GM19240 (cell line): ENCODE measurements at regions not wholly inside any gene's neighbourhood (a gene's known extent, or its start where the extent isn't known, plus 50 kb on each side); places are given as distances from the start of the nearest gene placed in this dataset.

Experiments used
- DNase-seq: peaks from one replicate; pipeline ENCODE4 v3.0.0; 2011; ENCODE audit warnings: low spot score; ENCODE audit not compliant: insufficient read length

DNA sequence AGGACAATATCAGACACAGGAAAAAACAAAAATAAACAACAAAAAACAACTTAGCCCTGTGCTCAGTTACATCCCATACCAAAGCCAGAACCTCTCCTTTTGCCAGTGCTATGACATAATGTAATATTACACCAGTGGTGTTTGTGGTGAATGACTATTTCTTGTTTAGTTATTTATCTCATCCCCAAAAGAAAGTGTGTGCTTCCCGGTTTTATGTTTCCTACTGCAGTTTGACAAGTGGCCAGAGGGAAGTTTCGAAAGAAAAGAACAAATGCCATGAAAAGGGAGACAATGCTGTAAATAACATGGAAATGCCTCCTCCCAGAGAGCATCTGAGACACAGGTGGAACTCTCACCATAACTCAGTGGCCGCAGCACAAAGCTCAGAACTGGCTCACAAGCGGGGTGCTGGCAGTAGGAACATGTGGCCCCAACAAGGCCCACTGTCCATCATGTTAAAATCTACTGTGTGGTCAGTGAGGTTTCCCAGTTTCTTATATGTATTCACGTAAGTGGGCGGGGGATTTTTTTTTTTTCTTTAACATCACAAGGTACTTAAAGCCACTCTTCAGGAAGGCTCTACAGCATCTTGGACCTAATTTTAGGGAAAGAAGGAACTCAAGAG lies 158.2 kb downstream of the BARHL2 start:
- no peak for DNase-seq

DNA sequence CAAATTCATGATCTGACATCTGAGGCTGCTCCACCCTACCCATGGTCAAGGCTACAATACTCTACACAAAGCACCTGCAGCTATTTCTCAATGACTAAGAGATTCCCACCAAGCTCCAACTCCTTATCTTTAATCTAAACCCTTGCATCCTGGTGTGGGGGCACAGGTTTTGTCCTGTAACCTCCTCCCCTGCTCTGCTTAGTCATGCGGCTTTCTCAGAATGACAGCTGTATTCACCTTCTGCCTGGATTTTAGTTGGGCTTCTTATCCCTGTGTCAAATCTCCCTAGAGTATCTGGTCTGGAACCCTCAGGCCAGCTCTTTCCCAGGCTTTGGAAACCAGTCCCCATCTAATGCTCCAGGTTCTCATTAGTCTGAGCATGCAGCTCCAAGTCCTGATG lies 159.0 kb downstream of the BARHL2 start:
- no peak for DNase-seq

DNA sequence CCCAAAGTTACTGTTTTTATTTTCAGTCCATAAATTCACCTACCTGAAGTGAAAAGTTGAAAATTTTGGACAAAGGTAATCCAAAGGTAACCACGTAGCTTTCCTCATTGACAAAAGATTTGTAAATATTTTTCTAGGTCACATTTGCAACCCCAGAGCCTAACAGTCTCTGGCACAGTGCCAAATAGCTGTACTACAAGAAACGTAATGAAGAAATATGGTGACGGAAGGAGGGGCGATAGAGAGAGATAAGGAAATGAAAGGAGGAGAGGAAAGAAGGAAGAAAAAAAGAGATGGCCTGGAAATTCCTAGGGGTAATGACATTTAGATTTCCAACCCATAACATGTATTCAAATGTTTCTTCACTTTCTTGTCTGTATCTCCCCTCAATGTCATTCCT lies 159.4 kb downstream of the BARHL2 start:
- no peak for DNase-seq

DNA sequence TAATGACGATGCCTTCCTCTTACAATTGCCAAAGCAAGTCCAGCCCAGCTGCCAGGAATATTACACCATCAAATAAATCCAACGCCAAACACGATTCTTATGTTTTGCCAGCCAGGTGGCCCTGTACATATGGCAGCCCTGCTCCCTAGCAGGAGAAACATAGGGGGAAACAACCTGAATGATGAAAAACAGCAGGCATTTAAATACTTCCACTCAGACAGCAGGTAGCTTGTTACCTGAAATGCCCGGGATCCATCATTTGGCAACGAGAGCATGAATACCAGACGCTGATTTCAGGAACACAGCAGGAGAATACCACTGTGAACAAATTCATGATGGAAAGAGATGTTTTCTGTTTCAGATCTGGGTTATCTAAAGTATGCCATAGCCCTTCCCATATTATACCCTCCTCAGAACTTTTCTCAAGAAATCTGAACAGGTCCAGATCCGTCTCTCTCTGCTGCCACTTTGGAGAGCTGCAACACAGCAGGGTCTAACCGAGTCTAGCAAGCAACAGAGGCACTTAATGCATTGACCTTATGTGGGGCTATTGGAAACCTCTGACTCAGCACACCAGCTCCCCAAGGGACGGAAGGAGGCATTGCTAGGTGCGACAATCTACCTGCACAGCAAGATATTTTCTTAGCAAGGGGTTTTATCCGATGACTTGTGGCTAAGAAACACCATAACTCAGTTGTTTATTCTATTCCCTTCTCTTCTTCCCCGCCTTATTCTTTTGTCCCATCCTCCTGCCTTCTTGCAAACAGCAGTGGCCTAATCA lies 166.3 kb downstream of the BARHL2 start:
- no peak for DNase-seq

DNA sequence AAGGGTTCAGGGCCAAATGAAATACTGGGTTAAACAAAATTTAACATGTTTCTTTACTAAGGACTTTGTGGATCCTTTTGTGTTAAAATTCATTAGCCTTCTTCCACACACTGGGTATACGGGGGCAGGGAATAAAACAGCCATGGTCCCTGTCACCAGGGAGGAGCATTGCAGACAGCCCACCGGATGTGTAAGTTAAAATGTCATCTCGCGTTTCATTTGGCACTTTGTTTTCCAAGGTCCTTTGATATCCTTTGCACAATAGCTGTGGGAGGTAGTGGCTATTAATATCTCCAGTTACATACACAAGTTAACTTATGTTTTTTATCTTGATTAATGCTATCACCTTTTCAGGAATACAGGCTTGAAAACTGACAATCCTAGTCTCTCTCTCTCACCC lies 172.7 kb downstream of the BARHL2 start:
- DNase-seq = no peak

DNA sequence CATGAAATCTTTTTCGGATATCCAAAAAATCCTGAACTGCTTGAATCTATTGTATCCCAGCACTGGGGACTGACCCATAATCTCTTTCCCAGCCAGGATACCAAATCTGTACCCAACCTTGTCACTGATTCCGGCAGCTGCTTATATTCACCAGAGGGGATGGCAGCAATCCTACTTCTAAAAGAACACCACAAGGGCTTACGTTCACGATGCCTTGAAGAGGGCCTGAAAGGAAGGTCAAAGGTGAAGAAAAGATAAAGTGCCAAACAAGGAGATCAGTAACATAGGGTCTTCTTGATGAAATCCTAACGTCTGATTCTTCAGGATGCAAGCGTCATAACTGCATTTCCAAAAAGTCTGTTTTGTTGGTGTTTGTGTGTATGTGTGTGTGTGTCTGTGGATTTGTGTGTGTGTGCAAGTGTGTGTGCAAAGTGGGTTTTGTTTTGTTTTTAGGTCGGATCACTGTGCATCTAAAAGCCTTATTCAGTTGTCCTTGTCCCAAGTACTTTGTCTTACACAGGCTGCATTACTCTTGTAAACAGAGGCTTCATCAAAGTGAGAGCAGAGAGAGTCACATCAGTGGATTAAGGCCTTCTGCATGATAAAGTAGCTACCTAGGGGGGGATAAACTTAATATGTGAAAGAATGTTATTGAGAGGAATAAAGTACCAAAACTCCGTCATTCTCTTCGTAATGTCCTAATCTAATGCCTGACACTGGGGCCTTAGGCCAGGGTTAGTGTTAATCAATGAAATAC lies 179.3 kb downstream of the BARHL2 start:
- no peak for DNase-seq

DNA sequence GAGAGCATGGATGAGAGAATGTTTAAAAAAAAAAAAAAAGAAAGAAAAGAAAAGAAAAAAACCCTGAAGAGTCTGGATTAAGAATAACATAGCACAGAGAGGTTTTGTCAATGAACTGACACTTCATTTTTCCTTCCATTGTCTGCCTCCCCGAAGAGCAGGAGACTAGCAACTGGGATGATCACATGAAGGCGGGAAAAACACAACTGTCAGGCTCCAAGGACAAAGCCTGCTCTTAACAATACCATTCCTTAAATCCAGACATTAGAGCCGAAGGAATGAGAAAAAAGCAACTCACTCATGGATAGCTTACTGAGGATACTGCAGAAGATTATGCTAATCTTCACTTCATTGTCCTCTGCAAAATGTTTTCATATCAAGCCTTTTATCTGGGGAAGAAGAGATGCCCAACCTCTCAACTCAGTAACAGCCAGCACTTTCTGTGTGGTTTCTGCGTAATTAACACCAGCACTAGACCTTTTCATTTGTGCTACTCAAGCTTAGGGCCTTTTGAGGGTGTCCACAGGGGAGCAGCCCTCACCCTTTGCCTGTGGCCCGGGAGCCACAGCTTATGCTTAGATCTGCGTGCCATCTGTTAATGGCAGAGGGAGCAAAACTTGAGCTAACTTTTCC lies 182.3 kb downstream of the BARHL2 start:
- no peak for DNase-seq

DNA sequence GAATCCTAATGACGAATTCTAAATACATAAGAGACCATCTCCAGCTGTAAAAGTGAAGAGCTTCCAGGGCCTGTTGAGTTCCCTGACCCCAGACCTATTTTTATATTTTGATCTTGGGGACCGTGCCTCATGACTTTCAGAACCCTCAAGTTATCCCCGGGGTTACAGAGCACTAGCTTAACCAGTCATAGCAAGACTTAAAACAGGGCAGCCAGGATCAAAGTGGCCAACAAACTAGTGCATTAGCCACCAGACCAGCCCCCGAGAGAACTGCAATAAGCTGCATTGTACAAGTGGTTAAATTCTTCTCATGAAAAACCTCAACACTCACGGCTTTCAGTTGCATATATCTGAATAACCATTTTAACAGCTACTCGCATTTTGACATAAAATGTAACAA lies 183.0 kb downstream of the BARHL2 start:
- DNase-seq = no peak

DNA sequence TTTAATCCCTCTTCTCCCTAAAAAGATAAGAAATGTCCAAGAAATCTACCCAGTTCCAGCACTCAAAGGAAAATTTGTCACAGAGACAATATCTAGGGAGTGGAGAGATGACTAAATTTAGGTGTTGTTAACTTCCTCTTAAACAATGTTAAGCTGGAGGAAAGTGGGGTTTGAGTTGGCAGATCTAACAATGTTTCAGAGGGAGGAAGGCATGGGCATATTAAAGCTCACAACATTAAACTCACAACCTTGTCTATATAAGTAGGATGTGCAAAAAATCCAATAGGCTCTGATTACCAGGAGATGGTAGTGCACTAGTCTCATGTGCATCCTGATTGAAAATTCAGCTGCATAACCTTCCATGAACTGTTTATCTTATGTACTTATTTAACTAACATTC lies 190.1 kb downstream of the BARHL2 start:
- no peak for DNase-seq

DNA sequence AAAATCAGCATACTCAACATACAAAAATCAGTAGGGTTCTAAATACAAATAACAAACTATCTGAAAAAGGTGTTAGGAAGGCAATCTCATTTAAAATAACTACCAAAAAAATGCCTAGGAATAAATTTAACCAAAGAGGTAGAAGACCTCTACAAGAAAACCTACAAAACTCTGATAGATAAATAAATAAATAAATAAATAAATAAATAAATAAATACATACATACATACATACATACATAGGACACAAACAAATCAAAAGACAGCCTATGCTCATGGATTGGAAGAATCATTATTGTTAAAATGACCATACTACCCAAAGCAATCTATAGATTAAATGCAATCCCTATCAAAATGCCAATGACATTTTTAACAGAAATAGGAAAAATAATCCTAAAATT lies 194.7 kb downstream of the BARHL2 start:
- DNase-seq = no peak

DNA sequence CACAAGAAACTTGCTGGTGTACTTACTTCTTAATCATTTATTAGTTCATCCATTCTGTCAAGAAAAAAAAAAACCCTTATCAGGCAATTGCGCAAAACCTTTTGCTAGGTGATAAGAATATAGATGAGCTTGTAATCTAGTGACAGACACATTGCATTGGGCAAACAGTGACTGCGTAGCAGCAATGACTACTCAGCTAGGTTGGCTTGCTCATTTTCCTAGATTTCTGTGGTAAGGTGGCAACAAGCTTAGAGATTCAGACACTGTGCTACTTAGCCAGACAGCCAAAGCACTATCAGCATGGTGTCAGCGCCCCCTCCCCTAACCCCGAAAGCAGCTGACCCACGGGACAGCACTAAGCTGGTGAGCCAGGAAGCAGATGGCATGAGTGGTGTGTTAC lies 203.1 kb downstream of the BARHL2 start:
- no peak for DNase-seq

DNA sequence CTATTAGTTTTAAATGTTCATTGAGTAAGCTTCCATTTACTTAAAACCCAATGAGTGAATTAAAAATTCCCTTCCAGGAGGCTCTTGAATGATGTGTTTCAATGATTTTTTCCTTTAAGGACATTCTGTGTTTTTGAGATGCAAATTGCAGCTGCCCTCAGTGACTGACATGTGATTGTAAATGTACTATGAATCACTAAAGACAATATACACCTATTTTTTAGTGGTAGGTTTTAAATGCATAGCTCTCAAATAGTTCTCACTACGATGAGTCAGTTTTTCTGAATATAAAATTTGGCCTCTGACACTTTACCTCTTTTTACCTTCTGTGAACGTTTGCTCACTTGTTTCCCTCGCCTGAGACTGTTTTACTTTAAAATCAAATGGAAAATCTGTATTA lies 204.7 kb downstream of the BARHL2 start:
- no peak for DNase-seq

DNA sequence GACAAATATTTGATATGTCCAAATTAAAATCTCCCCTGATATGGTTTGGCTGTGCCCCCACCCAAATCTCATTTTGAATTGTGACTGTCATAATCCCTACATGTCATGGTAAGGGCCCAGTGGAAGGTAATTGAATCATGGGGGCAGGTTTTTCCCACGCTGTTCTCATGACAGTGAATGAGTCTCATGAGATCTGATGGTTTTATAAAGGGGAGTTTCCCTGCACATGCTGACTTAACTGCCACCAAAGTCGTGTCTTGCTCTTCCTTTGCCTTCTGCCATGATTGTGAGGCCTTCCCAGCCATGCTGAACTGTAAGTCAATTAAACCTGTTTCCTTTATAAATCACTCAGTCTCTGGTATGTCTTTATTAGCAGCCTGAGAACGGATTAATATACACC lies 207.0 kb downstream of the BARHL2 start:
- no peak for DNase-seq

DNA sequence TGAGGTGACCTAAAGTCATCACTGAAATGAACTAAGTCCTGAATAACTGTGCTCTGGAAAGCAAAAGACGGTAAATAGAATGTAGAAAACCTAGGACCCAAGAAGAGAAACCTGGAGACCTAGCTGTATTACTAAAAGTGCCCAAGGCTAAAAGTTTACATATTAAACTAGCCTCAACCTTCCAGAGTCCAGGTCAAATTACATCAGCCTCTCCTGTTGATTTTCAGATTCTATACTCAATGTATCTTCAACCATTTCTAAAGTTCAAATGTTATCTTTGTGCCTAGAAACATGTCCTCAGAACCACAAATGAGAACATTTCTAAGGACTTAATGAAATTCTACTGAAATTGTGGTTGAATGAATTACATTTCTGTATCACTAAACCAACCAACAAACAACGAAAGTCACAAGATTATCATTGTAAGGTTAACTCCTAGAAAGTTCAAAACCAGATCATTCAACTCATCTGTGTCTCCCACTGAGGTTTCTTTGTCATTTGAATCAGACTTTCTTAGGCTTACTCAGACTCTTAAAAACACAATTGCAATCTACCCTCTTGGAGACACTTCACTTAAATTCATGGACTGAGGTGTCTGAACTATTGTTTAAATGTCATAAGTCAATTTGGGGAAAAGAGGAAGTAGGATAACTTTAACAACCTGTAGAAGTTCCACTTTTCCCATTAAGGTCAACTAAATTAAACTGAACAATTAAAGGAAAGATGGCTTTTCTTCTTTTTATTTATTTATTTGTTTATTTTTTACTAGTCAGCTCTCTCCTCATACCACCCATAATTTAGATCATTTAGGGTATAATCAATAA lies 207.7 kb downstream of the BARHL2 start:
- no peak for DNase-seq

DNA sequence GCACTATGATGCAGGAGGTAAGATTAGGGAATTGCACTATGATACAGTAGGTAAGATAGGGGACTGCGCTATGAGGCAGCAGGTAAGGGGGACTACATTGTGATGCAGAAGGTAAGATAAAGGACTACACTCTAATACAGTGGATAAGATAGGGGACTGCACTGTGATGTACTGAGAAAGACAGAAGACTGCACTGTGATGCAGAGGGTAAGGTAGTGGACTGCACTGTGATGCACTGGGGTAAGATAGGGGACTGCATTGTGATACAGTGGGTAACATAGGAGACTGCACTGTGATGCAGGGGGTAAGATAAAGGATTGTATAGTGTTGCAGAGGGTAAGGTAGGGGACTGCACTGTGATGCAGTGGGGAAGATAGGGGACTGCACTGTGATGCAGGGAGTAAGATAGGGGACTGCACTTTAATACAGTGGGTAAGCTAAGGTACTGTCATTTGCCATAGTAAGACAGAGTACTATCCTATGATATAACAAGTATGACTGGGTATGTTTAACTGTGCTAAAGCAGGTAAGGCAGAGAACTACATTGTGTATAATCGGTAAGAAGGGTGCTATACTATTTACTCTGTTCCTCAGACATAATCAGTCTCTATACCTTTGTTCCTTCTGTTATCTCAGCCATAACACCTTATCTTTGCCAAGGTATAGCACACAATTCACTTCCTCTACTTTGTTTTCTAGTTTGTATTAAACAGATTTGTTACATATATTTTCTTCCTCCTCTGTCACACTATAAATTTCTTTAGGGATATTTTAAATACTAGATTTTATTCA lies 208.5 kb downstream of the BARHL2 start:
- no peak for DNase-seq

DNA sequence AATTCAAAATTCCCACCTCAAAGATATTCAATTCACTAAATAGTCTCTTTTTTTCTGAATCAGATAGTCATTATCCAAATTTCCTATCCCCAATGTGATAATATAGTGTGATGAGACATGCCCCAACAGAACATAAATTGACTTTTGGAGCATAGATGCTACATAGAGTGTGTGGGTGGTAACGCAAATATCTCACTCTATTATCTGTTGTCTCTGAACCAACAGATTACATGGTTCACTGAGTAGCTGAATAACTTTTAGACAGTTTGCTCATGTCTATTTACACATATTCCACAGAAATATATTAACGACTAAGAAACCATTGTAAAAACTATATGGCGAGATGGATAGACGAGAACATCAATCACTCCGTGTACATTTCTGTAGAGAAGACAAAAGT lies 209.9 kb downstream of the BARHL2 start:
- no peak for DNase-seq

DNA sequence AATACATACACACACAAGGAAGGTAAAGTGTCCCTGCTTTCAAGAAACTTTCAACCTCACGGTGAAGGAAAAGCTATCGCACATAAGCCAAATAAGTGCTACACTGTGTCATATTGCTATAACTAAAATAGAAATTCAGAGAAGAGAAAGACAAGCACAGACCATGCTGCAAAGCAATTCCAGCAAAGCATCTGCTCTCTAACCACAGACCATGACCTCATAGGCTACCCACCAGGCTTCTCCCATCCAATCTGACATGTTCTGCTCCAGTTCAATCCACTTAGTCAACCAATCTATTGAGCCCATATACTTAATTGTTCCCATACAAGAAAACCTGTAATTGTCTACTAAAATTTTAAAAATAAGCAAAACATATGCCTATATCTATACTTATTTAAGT lies 211.3 kb downstream of the BARHL2 start:
- DNase-seq = no peak

DNA sequence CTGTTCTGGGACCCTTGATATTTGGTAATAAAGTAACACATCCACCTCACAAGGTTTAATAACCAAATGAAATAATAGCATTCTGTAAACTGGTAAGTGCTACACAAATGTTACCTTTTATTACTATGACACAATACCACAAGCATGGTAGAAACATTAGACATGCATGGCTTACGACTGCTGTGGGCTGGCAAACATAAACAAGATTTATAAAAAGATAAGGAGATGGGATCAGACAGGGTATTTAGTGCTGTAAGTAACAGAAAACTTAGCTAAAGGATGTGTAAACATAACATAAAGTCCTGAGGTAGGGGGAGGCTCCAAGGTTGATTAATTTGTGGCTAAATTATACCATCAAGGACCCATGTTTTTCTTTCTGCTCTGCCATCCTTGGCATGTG lies 212.6 kb downstream of the BARHL2 start:
- DNase-seq = no peak

DNA sequence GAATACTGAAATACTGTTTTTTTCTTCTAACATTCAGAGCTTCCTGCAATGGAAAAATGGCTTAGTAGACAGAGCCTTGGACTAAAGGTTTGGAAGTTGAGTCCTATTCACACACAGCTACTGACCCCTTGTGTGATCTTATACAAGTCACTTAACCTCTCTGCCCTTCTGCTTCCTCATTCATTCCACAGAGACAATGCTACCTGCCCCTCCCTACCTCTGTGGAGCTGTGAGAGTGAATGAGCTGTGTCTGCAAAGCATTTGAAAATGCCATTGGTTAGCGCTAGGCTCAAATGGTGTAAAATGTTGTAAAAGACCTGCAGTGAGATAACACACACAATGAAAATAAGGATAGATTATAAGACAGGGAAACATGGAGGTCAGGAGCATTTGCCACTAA lies 214.4 kb downstream of the BARHL2 start:
- no peak for DNase-seq

DNA sequence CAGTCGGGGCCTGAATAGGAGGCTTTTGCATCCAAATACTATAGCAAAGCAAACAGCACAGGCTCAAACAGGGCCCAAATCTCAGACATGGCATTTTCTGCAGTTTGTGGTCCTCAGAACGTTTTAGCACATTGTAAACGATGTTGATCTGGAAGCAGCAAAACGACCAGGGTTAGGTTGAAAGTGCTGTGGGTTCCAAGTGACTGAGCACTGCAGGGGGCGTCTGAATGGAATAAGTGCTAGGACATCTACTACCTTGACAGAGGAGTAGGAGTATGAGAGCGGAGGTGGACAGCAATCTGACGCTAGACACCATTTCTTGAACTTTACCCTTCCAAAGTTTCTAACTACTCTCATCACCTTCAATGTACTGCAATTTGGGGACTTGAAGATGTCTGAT lies 214.9 kb downstream of the BARHL2 start:
- no peak for DNase-seq
